ENCODE measurements at regions not wholly inside any gene's neighbourhood (a gene's known extent, or its start where the extent isn't known, plus 50 kb on each side); places are given as distances from the start of the nearest gene placed in this dataset.

DNA sequence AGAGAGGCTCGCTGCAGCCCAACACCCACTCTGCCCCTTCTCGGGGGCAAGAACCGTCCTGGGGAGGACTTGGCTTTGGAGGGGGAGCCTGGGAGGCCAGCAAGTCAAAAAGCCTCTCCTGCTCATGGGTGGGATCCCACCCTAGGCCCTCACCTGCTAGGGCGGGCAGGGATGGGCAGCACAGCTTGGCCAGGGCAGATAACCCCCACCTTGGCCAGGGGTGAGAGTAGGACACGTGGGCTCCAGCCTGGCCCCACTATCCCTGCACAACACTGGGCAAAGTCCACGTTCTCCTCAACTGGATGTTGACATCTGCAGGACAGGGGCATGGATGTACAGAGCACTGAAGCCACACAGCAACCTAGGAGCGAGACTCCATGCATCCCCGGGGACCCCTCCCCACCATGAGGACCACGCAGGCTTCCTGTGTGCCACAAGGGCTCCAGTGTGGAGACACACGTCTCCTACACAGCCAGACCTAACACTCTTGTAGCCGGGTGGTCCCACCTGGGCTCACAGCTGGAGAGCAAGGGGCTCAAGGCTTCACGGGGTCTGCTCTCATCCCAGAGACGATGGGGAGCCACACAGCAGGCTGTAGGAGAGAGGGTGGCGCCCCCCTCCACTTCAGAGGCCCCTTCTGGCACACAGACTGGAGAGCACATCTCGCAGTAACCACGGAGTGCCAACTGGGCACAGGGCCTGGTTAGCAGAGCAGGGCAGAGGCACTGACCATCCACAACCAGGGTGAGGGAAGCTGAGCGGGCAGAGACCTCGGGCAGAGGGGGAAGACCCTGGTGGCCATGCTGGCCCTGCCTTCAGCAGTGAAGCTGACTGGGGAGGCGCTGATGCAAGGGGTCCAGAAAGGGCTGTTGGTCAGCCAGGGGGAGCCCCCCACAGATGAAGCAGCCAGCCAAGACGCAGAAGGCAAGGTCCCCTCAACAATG, 171.1 kb downstream of the CRYBB2 start (continued):
- TF ChIP-seq, protein P1, sequence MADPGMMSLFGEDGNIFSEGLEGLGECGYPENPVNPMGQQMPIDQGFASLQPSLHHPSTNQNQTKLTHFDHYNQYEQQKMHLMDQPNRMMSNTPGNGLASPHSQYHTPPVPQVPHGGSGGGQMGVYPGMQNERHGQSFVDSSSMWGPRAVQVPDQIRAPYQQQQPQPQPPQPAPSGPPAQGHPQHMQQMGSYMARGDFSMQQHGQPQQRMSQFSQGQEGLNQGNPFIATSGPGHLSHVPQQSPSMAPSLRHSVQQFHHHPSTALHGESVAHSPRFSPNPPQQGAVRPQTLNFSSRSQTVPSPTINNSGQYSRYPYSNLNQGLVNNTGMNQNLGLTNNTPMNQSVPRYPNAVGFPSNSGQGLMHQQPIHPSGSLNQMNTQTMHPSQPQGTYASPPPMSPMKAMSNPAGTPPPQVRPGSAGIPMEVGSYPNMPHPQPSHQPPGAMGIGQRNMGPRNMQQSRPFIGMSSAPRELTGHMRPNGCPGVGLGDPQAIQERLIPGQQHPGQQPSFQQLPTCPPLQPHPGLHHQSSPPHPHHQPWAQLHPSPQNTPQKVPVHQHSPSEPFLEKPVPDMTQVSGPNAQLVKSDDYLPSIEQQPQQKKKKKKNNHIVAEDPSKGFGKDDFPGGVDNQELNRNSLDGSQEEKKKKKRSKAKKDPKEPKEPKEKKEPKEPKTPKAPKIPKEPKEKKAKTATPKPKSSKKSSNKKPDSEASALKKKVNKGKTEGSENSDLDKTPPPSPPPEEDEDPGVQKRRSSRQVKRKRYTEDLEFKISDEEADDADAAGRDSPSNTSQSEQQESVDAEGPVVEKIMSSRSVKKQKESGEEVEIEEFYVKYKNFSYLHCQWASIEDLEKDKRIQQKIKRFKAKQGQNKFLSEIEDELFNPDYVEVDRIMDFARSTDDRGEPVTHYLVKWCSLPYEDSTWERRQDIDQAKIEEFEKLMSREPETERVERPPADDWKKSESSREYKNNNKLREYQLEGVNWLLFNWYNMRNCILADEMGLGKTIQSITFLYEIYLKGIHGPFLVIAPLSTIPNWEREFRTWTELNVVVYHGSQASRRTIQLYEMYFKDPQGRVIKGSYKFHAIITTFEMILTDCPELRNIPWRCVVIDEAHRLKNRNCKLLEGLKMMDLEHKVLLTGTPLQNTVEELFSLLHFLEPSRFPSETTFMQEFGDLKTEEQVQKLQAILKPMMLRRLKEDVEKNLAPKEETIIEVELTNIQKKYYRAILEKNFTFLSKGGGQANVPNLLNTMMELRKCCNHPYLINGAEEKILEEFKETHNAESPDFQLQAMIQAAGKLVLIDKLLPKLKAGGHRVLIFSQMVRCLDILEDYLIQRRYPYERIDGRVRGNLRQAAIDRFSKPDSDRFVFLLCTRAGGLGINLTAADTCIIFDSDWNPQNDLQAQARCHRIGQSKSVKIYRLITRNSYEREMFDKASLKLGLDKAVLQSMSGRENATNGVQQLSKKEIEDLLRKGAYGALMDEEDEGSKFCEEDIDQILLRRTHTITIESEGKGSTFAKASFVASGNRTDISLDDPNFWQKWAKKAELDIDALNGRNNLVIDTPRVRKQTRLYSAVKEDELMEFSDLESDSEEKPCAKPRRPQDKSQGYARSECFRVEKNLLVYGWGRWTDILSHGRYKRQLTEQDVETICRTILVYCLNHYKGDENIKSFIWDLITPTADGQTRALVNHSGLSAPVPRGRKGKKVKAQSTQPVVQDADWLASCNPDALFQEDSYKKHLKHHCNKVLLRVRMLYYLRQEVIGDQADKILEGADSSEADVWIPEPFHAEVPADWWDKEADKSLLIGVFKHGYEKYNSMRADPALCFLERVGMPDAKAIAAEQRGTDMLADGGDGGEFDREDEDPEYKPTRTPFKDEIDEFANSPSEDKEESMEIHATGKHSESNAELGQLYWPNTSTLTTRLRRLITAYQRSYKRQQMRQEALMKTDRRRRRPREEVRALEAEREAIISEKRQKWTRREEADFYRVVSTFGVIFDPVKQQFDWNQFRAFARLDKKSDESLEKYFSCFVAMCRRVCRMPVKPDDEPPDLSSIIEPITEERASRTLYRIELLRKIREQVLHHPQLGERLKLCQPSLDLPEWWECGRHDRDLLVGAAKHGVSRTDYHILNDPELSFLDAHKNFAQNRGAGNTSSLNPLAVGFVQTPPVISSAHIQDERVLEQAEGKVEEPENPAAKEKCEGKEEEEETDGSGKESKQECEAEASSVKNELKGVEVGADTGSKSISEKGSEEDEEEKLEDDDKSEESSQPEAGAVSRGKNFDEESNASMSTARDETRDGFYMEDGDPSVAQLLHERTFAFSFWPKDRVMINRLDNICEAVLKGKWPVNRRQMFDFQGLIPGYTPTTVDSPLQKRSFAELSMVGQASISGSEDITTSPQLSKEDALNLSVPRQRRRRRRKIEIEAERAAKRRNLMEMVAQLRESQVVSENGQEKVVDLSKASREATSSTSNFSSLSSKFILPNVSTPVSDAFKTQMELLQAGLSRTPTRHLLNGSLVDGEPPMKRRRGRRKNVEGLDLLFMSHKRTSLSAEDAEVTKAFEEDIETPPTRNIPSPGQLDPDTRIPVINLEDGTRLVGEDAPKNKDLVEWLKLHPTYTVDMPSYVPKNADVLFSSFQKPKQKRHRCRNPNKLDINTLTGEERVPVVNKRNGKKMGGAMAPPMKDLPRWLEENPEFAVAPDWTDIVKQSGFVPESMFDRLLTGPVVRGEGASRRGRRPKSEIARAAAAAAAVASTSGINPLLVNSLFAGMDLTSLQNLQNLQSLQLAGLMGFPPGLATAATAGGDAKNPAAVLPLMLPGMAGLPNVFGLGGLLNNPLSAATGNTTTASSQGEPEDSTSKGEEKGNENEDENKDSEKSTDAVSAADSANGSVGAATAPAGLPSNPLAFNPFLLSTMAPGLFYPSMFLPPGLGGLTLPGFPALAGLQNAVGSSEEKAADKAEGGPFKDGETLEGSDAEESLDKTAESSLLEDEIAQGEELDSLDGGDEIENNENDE (IDR thresholded peaks at IDR 0.05; ENCODE audit: insufficient replicate concordance, low read length): no peak
- TF ChIP-seq BRCA1 (IDR thresholded peaks at IDR 0.05; ENCODE audit: low read depth, low read length) (no peak), JUN (IDR thresholded peaks at IDR 0.05; ENCODE audit: low read depth, low read length) (no peak), CHD2 (IDR thresholded peaks at IDR 0.05; ENCODE audit: low read length) (no peak), SUZ12 (IDR thresholded peaks at IDR 0.05; ENCODE audit: low read length) (no peak), TEAD4 (IDR thresholded peaks at IDR 0.05; ENCODE audit: low read depth, low read length) (no peak), PHF8 (conservative IDR thresholded peaks at IDR 0.05; ENCODE audit: low read depth, low read length) (no peak), NRF1 (IDR thresholded peaks at IDR 0.05; ENCODE audit: low read depth, low read length) (no peak), POLR2A (IDR thresholded peaks at IDR 0.05; ENCODE audit: control extremely low read depth in 1 of 2, low read depth in 2 of 2, low read length in 2 of 2) (no peak)
- TF ChIP-seq, protein P2, sequence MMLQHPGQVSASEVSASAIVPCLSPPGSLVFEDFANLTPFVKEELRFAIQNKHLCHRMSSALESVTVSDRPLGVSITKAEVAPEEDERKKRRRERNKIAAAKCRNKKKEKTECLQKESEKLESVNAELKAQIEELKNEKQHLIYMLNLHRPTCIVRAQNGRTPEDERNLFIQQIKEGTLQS (IDR thresholded peaks at IDR 0.05; ENCODE audit: insufficient read depth, low read depth, low read length): no peak

Data from H1 (cell line).